GM12891 (cell line): ENCODE measurements at regions not wholly inside any gene's neighbourhood (a gene's known extent, or its start where the extent isn't known, plus 50 kb on each side); places are given as distances from the start of the nearest gene placed in this dataset.

ENCODE experiments used
- DNase-seq: peaks from one replicate; pipeline ENCODE4 v3.0.0; 2011; ENCODE audit warnings: low spot score; ENCODE audit not compliant: insufficient read length
- FAIRE-seq: peaks from 2 replicates; lab custom pipeline; 2011; peaks lifted over from hg19 to GRCh38; lab: Jason Lieb, UNC
- PAX5 ChIP-seq: IDR thresholded peaks from 2 replicates; pipeline ENCODE4 v1.6.1; 2011; ENCODE audit warnings: low read length, moderate library complexity, mild to moderate bottlenecking; ENCODE audit not compliant: insufficient read depth, severe bottlenecking
- POLR2A ChIP-seq: IDR thresholded peaks from 2 replicates; pipeline ENCODE4 v1.6.1; 2011; ENCODE audit warnings: low read depth, low read length, control low read depth
- POLR2AphosphoS5 ChIP-seq: IDR thresholded peaks from 2 replicates; pipeline ENCODE4 v1.6.1; 2011; ENCODE audit warnings: low read depth, low read length, control low read depth
- POU2F2 ChIP-seq: IDR thresholded peaks from 2 replicates; pipeline ENCODE4 v1.6.1; 2011; ENCODE audit warnings: low read depth, mild to moderate bottlenecking, control low read depth, low read length, moderate library complexity
- SPI1 ChIP-seq: IDR thresholded peaks from 2 replicates; pipeline ENCODE4 v1.6.1; 2011; ENCODE audit warnings: low read depth, low read length, control low read depth
- TAF1 ChIP-seq: IDR thresholded peaks from 2 replicates; pipeline ENCODE4 v1.6.1; 2011; ENCODE audit warnings: low read depth, low read length, control low read depth

- FAIRE-seq (no peak), DNase-seq (no peak)
- no peak for TF ChIP-seq POLR2A
- no peak for TF ChIP-seq TAF1
- TF ChIP-seq POU2F2, result no peak
- no peak for TF ChIP-seq PAX5
- no peak for TF ChIP-seq SPI1
- TF ChIP-seq POLR2AphosphoS5, result no peak
These were observed 324.7 kb upstream of the TLE4 start for GRCh38 chr9:79247021-79247420.

GRCh38 chr9:79250806-79251205 is 321.0 kb upstream of the TLE4 start:
- TF ChIP-seq POLR2AphosphoS5, result no peak
- no peak for TF ChIP-seq TAF1
- TF ChIP-seq PAX5, result no peak
- no peak for TF ChIP-seq SPI1
- no peak for TF ChIP-seq POU2F2
- no peak for TF ChIP-seq POLR2A
- DNase-seq (no peak), FAIRE-seq (no peak)

- no peak for TF ChIP-seq POLR2A
- TF ChIP-seq TAF1, result no peak
- no peak for TF ChIP-seq POLR2AphosphoS5
- no peak for TF ChIP-seq SPI1
- TF ChIP-seq POU2F2, result no peak
- TF ChIP-seq PAX5, result no peak
- DNase-seq (no peak), FAIRE-seq (no peak)
These were observed 316.7 kb upstream of the TLE4 start for GRCh38 chr9:79254900-79255650.

GRCh38 chr9:79255651-79256260 is 316.0 kb upstream of the TLE4 start:
- TF ChIP-seq POU2F2 (no peak), POLR2AphosphoS5 (no peak), TAF1 (no peak), POLR2A (no peak), SPI1 (no peak), PAX5 (no peak)
- no peak for FAIRE-seq
- no peak for DNase-seq

- TF ChIP-seq TAF1 (no peak), POLR2AphosphoS5 (no peak), POLR2A (no peak), POU2F2 (no peak), SPI1 (no peak), PAX5 (no peak)
- FAIRE-seq, result no peak
- no peak for DNase-seq
These were observed 315.0 kb upstream of the TLE4 start for GRCh38 chr9:79256691-79257213.

- FAIRE-seq, result no peak
- TF ChIP-seq TAF1 (no peak), POU2F2 (no peak), POLR2AphosphoS5 (no peak)
- no peak for DNase-seq
These were observed 314.5 kb upstream of the TLE4 start for GRCh38 chr9:79257228-79257781.

GRCh38 chr9:79257790-79258351 is 313.9 kb upstream of the TLE4 start:
- TF ChIP-seq PAX5, result no peak
- FAIRE-seq, result no peak

GRCh38 chr9:79259858-79260257 is 311.9 kb upstream of the TLE4 start:
- TF ChIP-seq POLR2A, result no peak
- TF ChIP-seq TAF1, result no peak
- TF ChIP-seq SPI1, result no peak
- no peak for TF ChIP-seq POU2F2
- no peak for TF ChIP-seq PAX5
- TF ChIP-seq POLR2AphosphoS5, result no peak
- DNase-seq (no peak), FAIRE-seq (no peak)

More at GRCh38 chr9:79257790-79258351, 313.9 kb upstream of the TLE4 start:
- DNase-seq, result no peak

GRCh38 chr9:79263628-79264027 is 308.1 kb upstream of the TLE4 start:
- no peak for DNase-seq
- no peak for TF ChIP-seq POLR2A
- TF ChIP-seq POLR2AphosphoS5, result no peak
- no peak for TF ChIP-seq TAF1
- TF ChIP-seq SPI1, result no peak
- TF ChIP-seq PAX5, result no peak
- no peak for TF ChIP-seq POU2F2
- FAIRE-seq, result no peak
